HAP-1 (cell line): ENCODE measurements at regions not wholly inside any gene's neighbourhood (a gene's known extent, or its start where the extent isn't known, plus 50 kb on each side); places are given as distances from the start of the nearest gene placed in this dataset.
"Not testable (repeated sequence)": the region's sequence is repeated elsewhere in the genome, so short reads cannot be mapped to it uniquely, and the experiment has no call there.

ENCODE experiments used
- DNase-seq, 2 experiments: peaks; one replicate each; pipeline ENCODE4 v3.0.0-alpha.2; 2016 to 2020; ENCODE audit warnings: low spot score in 2 of 2
- H3K27me3 ChIP-seq: fragments of 250-450 bp; sonication (Bioruptor Pico); 2 replicates; pipeline ENCODE4 v1.5.1; 2020; ENCODE audit warnings: low read depth, mild to moderate bottlenecking, moderate library complexity
- H3K36me3 ChIP-seq: fragments of 250-450 bp; sonication (Bioruptor Pico); replicated peaks from 2 replicates; pipeline ENCODE4 v1.5.1; 2020; ENCODE audit warnings: mild to moderate bottlenecking
- H3K4me1 ChIP-seq: fragments of 250-450 bp; sonication (Bioruptor Pico); 2 replicates; pipeline ENCODE4 v1.5.1; 2020; ENCODE audit warnings: mild to moderate bottlenecking
- H3K4me3 ChIP-seq: fragments of 250-450 bp; sonication (Bioruptor Pico); 2 replicates; pipeline ENCODE4 v1.5.1; 2020; ENCODE audit warnings: mild to moderate bottlenecking, moderate library complexity
- H3K9me3 ChIP-seq: fragments of 250-450 bp; sonication (Bioruptor Pico); 2 replicates; pipeline ENCODE4 v1.5.1; 2020; ENCODE audit warnings: mild to moderate bottlenecking, moderate library complexity
- in situ Hi-C: fragments of 300-500 bp; cut with MboI; formaldehyde crosslinking; loops from 3 replicates; pipeline ENCODE4 v1.14.3; 2020; ENCODE audit warnings: low sequenced_read_pairs, inconsistent platforms, mixed read lengths

GRCh38 chr4:159410076-159410777 is 307.3 kb downstream of the RAPGEF2 start:
- H3K27me3 ChIP-seq = peaks cover 2% of the 10 kb centered on the region; the same call in 1 of the 2 replicates
- H3K9me3 ChIP-seq = no peaks in the 10 kb centered on the region
- H3K36me3 ChIP-seq = no peaks in the 10 kb centered on the region
- no peaks in the 10 kb centered on the region for H3K4me1 ChIP-seq
- no peak overlapping the region for H3K4me3 ChIP-seq
- in situ Hi-C loops = no loop called here
- no peak for DNase-seq

- DNase-seq = no peak
- H3K4me1 ChIP-seq = no peaks in the 10 kb centered on the region
- H3K36me3 ChIP-seq = no peaks in the 10 kb centered on the region
- H3K4me3 ChIP-seq = no peak overlapping the region
- H3K9me3 ChIP-seq = no peaks in the 10 kb centered on the region
- peaks cover 2% of the 10 kb centered on the region; the same call in 1 of the 2 replicates for H3K27me3 ChIP-seq
- in situ Hi-C loops = no loop called here
Measured at GRCh38 chr4:159410891-159411290, 308.0 kb downstream of the RAPGEF2 start.

- H3K9me3 ChIP-seq = no peaks in the 10 kb centered on the region
- no peak for DNase-seq
- H3K4me1 ChIP-seq = no peaks in the 10 kb centered on the region; the same call in 1 of the 2 replicates
- H3K36me3 ChIP-seq = no peaks in the 10 kb centered on the region
- H3K4me3 ChIP-seq = no peak overlapping the region
- in situ Hi-C loops = no loop called here
- peaks cover 2% of the 10 kb centered on the region; the same call in 1 of the 2 replicates for H3K27me3 ChIP-seq
Measured at GRCh38 chr4:159413306-159413943, 310.5 kb downstream of the RAPGEF2 start.

- H3K4me1 ChIP-seq = no peaks in the 10 kb centered on the region; the same call in 1 of the 2 replicates
- H3K9me3 ChIP-seq = no peaks in the 10 kb centered on the region
- in situ Hi-C loops = no loop called here
- H3K4me3 ChIP-seq = no peak overlapping the region
- H3K27me3 ChIP-seq = peaks cover 2% of the 10 kb centered on the region; the same call in 1 of the 2 replicates
- no peaks in the 10 kb centered on the region for H3K36me3 ChIP-seq
- DNase-seq = no peak
Measured at GRCh38 chr4:159414305-159414704, 311.4 kb downstream of the RAPGEF2 start.

GRCh38 chr4:159416073-159416472 is 313.2 kb downstream of the RAPGEF2 start:
- Histone ChIP-seq H3K9me3 (no peaks in the 10 kb centered on the region), H3K36me3 (no peaks in the 10 kb centered on the region), H3K4me3 (no peak overlapping the region), H3K4me1 (no peaks in the 10 kb centered on the region; the same call in 1 of the 2 replicates), H3K27me3 (no peaks in the 10 kb centered on the region)
- in situ Hi-C loops = no loop called here
- DNase-seq = no peak

- in situ Hi-C loops = no loop called here
- Histone ChIP-seq H3K9me3 (no peaks in the 10 kb centered on the region), H3K36me3 (no peaks in the 10 kb centered on the region), H3K4me1 (no peaks in the 10 kb centered on the region; the same call in 1 of the 2 replicates), H3K27me3 (no peaks in the 10 kb centered on the region), H3K4me3 (no peak overlapping the region)
- no peak for DNase-seq
Measured at GRCh38 chr4:159416996-159417395, 314.1 kb downstream of the RAPGEF2 start.

GRCh38 chr4:159420162-159421057 is 317.5 kb downstream of the RAPGEF2 start:
- Histone ChIP-seq H3K27me3 (no peaks in the 10 kb centered on the region), H3K4me1 (no peaks in the 10 kb centered on the region; the same call in 1 of the 2 replicates), H3K4me3 (no peak overlapping the region), H3K9me3 (no peaks in the 10 kb centered on the region), H3K36me3 (no peaks in the 10 kb centered on the region)
- no peak for DNase-seq
- in situ Hi-C loops = no loop called here

GRCh38 chr4:159421058-159421419 is 318.2 kb downstream of the RAPGEF2 start:
- H3K36me3 ChIP-seq, H3K27me3 ChIP-seq, H3K4me1 ChIP-seq, in situ Hi-C loops, H3K4me3 ChIP-seq, H3K9me3 ChIP-seq, DNase-seq: not testable (repeated sequence)

GRCh38 chr4:159422019-159422418 is 319.1 kb downstream of the RAPGEF2 start:
- no peaks in the 10 kb centered on the region; the same call in 1 of the 2 replicates for H3K4me1 ChIP-seq
- in situ Hi-C loops = no loop called here
- H3K36me3 ChIP-seq = no peaks in the 10 kb centered on the region
- H3K27me3 ChIP-seq = no peaks in the 10 kb centered on the region
- no peak overlapping the region for H3K4me3 ChIP-seq
- DNase-seq = no peak
- no peaks in the 10 kb centered on the region for H3K9me3 ChIP-seq

- no peak overlapping the region for H3K4me3 ChIP-seq
- no peaks in the 10 kb centered on the region for H3K27me3 ChIP-seq
- no peaks in the 10 kb centered on the region for H3K36me3 ChIP-seq
- no peaks in the 10 kb centered on the region for H3K4me1 ChIP-seq
- DNase-seq = no peak
- no peaks in the 10 kb centered on the region for H3K9me3 ChIP-seq
- in situ Hi-C loops = no loop called here
Measured at GRCh38 chr4:159422626-159423025, 319.7 kb downstream of the RAPGEF2 start.

- Histone ChIP-seq H3K4me1 (no peaks in the 10 kb centered on the region), H3K27me3 (no peaks in the 10 kb centered on the region), H3K4me3 (no peak overlapping the region), H3K36me3 (no peaks in the 10 kb centered on the region), H3K9me3 (no peaks in the 10 kb centered on the region)
- in situ Hi-C loops = loop anchor here (25.0 kb wide), 1 partner anchor 1164 kb away; no protein-coding TSS in a partner anchor
- no peak for DNase-seq
Measured at GRCh38 chr4:159425737-159426305, 322.9 kb downstream of the RAPGEF2 start.

GRCh38 chr4:159428293-159428692 is 325.4 kb downstream of the RAPGEF2 start:
- DNase-seq = no peak
- Histone ChIP-seq H3K4me3 (no peak overlapping the region), H3K27me3 (no peaks in the 10 kb centered on the region), H3K4me1 (no peaks in the 10 kb centered on the region), H3K36me3 (no peaks in the 10 kb centered on the region), H3K9me3 (no peaks in the 10 kb centered on the region)
- in situ Hi-C loops = loop anchor here (25.0 kb wide), 1 partner anchor 1166 kb away; no protein-coding TSS in a partner anchor

- Histone ChIP-seq H3K4me1 (no peaks in the 10 kb centered on the region), H3K36me3 (no peaks in the 10 kb centered on the region), H3K27me3 (no peaks in the 10 kb centered on the region), H3K4me3 (no peak overlapping the region), H3K9me3 (no peaks in the 10 kb centered on the region)
- in situ Hi-C loops = loop anchor here (25.0 kb wide), 1 partner anchor 1167 kb away; no protein-coding TSS in a partner anchor
- no peak for DNase-seq
Measured at GRCh38 chr4:159428975-159429692, 326.3 kb downstream of the RAPGEF2 start.
